DND-41 (cell line): ENCODE measurements at regions not wholly inside any gene's neighbourhood (a gene's known extent, or its start where the extent isn't known, plus 50 kb on each side); places are given as distances from the start of the nearest gene placed in this dataset.

Source experiments
- CTCF ChIP-seq: IDR thresholded peaks from 2 replicates; pipeline ENCODE4 v1.5.1; 2012; ENCODE audit warnings: borderline replicate concordance, low read length, moderate library complexity, mild to moderate bottlenecking; ENCODE audit not compliant: poor library complexity, severe bottlenecking; ENCODE audit errors: extremely low read depth
- EZH2 ChIP-seq: IDR thresholded peaks from 3 replicates; pipeline ENCODE4 v1.6.1; 2012; ENCODE audit warnings: borderline replicate concordance, low read depth, mild to moderate bottlenecking, moderate library complexity, low read length, inconsistent platforms; ENCODE audit not compliant: severe bottlenecking

GRCh38 chr13:59527500-59527899 lies 636.2 kb downstream of the DIAPH3 start:
- TF ChIP-seq CTCF (no peak), EZH2 (no peak)
